Ascending aorta (tissue), 2 donors: ENCODE measurements at regions not wholly inside any gene's neighbourhood (a gene's known extent, or its start where the extent isn't known, plus 50 kb on each side); places are given as distances from the start of the nearest gene placed in this dataset.

Experiments used
- DNase-seq, 2 donors: peaks; one replicate each; pipeline ENCODE4 v3.0.0-alpha.2; 2019; ENCODE audit warnings: low spot score in 2 of 2
- H3K27ac ChIP-seq, 2 donors: fragments of 200-600 bp; sonication (generic); one replicate each; pipeline ENCODE4 v1.5.1; 2016 to 2017; ENCODE audit warnings: mild to moderate bottlenecking in 1 of 2
- H3K27me3 ChIP-seq: fragments of 200-600 bp; sonication (generic); one replicate; pipeline ENCODE4 v1.5.1; 2017
- H3K36me3 ChIP-seq, 2 donors: fragments of 200-600 bp; sonication (generic); one replicate each; pipeline ENCODE4 v1.5.1; 2016
- H3K4me1 ChIP-seq, 2 donors: fragments of 200-600 bp; sonication (generic); one replicate each; pipeline ENCODE4 v1.5.1; 2016 to 2017; ENCODE audit warnings: mild to moderate bottlenecking in 1 of 2
- H3K4me3 ChIP-seq, 2 donors: fragments of 200-600 bp; sonication (generic); one replicate each; pipeline ENCODE4 v1.5.1; 2016 to 2017; ENCODE audit warnings: mild to moderate bottlenecking in 1 of 2
- H3K9me3 ChIP-seq, 2 donors: fragments of 200-600 bp; sonication (generic); one replicate each; pipeline ENCODE4 v1.5.1; 2016
- intact Hi-C: fragments of 100-400 bp; cut with DNase I; formaldehyde crosslinking; loops from one replicate; pipeline ENCODE4 v1.15.1; 2023
- TF ChIP-seq, protein P1 (sequence below), 3 experiments: fragments of 200-600 bp in 2 of 3; fragments of 450-650 bp in 1 of 3; sonication (generic) in 2 of 3; IDR thresholded peaks; one replicate each; pipeline ENCODE4 v1.5.1; 2016 to 2019; ENCODE audit warnings: antibody characterized with exemption in 3 of 3, mild to moderate bottlenecking in 1 of 3, moderate library complexity in 1 of 3

GRCh38 chr7:42344198-42344755 lies 107.3 kb upstream of the GLI3 start:
- TF ChIP-seq, protein P1, sequence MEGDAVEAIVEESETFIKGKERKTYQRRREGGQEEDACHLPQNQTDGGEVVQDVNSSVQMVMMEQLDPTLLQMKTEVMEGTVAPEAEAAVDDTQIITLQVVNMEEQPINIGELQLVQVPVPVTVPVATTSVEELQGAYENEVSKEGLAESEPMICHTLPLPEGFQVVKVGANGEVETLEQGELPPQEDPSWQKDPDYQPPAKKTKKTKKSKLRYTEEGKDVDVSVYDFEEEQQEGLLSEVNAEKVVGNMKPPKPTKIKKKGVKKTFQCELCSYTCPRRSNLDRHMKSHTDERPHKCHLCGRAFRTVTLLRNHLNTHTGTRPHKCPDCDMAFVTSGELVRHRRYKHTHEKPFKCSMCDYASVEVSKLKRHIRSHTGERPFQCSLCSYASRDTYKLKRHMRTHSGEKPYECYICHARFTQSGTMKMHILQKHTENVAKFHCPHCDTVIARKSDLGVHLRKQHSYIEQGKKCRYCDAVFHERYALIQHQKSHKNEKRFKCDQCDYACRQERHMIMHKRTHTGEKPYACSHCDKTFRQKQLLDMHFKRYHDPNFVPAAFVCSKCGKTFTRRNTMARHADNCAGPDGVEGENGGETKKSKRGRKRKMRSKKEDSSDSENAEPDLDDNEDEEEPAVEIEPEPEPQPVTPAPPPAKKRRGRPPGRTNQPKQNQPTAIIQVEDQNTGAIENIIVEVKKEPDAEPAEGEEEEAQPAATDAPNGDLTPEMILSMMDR (IDR thresholded peaks at IDR 0.05), result no peak
- no peak for DNase-seq
- no peaks in the 10 kb centered on the region for H3K4me1 ChIP-seq
- H3K36me3 ChIP-seq, result no peaks in the 10 kb centered on the region
- intact Hi-C loops, result no loop called here
- H3K9me3 ChIP-seq, result no peaks in the 10 kb centered on the region
- no peaks in the 10 kb centered on the region for H3K27me3 ChIP-seq
- no peak overlapping the region for H3K4me3 ChIP-seq
- no peak overlapping the region for H3K27ac ChIP-seq

DNA sequence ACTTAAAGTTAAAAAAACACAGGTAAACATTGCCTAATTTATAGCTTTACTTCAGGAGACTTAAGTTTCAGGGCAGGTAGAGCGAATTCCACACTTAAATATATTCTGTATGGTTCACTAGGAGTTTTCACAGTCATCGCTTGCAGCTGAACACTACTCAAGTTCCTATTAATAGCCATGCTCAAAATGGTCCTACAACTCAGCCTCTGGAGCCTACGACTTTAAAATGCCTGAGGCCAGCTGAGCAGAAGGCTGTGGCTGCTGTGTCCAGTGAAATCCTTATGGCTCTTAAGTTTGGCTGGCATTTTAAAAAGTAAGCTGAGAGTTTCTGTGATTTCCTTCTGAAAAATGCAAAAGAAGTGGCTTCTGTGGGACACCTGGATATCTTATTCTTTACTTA lies 105.4 kb upstream of the GLI3 start:
- Histone ChIP-seq H3K4me1 (no peaks in the 10 kb centered on the region), H3K9me3 (no peaks in the 10 kb centered on the region), H3K4me3 (no peak overlapping the region), H3K36me3 (no peaks in the 10 kb centered on the region), H3K27ac (no peak overlapping the region), H3K27me3 (no peaks in the 10 kb centered on the region)
- intact Hi-C loops, result no loop called here
- TF ChIP-seq, protein P1 (IDR thresholded peaks at IDR 0.05), result no peak
- no peak for DNase-seq

- Histone ChIP-seq H3K36me3 (no peaks in the 10 kb centered on the region), H3K4me3 (no peak overlapping the region), H3K27ac (no peak overlapping the region), H3K9me3 (no peaks in the 10 kb centered on the region), H3K4me1 (no peaks in the 10 kb centered on the region), H3K27me3 (no peaks in the 10 kb centered on the region)
- intact Hi-C loops, result no loop called here
- TF ChIP-seq, protein P1 (IDR thresholded peaks at IDR 0.05), result no peak
- no peak for DNase-seq
Measured at GRCh38 chr7:42340436-42340835, 103.4 kb upstream of the GLI3 start.

- no peak for DNase-seq
- H3K9me3 ChIP-seq, result no peaks in the 10 kb centered on the region
- H3K27ac ChIP-seq, result no peak overlapping the region
- H3K4me3 ChIP-seq, result no peak overlapping the region
- H3K4me1 ChIP-seq, result no peaks in the 10 kb centered on the region
- TF ChIP-seq, protein P1 (IDR thresholded peaks at IDR 0.05), result no peak
- H3K27me3 ChIP-seq, result no peaks in the 10 kb centered on the region
- H3K36me3 ChIP-seq, result no peaks in the 10 kb centered on the region
- intact Hi-C loops, result no loop called here
Measured at GRCh38 chr7:42338916-42339540, 102.0 kb upstream of the GLI3 start.

DNA sequence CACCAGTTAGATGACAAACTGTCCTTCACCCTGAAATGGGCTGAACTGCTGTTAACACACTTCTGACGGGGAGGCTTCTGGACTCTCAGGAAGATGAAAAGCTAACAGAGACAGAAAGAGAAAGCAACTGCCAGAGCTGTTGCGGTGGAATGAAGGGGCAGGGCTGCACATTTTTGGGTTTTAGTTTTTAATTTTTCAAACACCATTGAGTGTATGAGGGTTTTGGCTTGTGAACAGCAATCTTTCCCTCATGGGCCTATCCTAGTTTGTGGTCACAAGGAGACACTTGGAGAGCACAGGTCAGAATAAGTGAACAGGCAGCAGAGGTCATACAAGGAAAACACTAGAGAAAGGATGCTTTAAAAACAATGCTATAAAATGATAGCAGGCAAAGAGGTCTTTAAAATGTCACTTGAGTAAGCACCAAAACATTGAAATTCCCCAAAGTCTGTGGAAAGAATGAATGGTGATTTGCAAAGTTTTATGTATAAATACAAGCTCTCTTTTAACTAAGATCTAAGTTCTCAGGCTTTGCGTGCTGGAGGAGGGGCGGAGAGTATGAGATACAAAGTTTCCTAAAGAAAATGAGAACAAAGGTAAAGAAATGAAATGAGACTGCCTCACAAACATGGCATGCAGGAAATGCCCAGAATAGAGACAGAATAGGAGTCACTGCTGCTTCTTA lies 101.4 kb upstream of the GLI3 start:
- no peaks in the 10 kb centered on the region for H3K27me3 ChIP-seq
- peaks cover 0 to under 1% of the 10 kb centered on the region in 2 donors for H3K9me3 ChIP-seq
- no peak overlapping the region for H3K27ac ChIP-seq
- no peak overlapping the region for H3K4me3 ChIP-seq
- DNase-seq, result no peak
- TF ChIP-seq, protein P1 (IDR thresholded peaks at IDR 0.05), result no peak
- H3K4me1 ChIP-seq, result no peaks in the 10 kb centered on the region
- intact Hi-C loops, result no loop called here
- H3K36me3 ChIP-seq, result no peaks in the 10 kb centered on the region
